ENCODE measurements at regions not wholly inside any gene's neighbourhood (a gene's known extent, or its start where the extent isn't known, plus 50 kb on each side); places are given as distances from the start of the nearest gene placed in this dataset.

- in situ Hi-C loops (cut with MboI; ENCODE audit: low sequenced_read_pairs, unreplicated experiment), result no loop called here
- no peak for TF ChIP-seq CTCF (IDR thresholded peaks at IDR 0.05; ENCODE audit: borderline replicate concordance, control extremely low read depth, extremely low read depth, insufficient read depth, missing control alignments)
- DNase-seq (ENCODE audit: low spot score), result no peak
Observed at GRCh38 chr3:55161231-55161630, 233.4 kb upstream of the LRTM1 start.

GRCh38 chr3:55160241-55160983 lies 232.6 kb upstream of the LRTM1 start:
- no peak for DNase-seq (ENCODE audit: low spot score)
- no peak for TF ChIP-seq CTCF (IDR thresholded peaks at IDR 0.05; ENCODE audit: borderline replicate concordance, control extremely low read depth, extremely low read depth, insufficient read depth, missing control alignments)
- in situ Hi-C loops (cut with MboI; ENCODE audit: low sequenced_read_pairs, unreplicated experiment), result no loop called here

GRCh38 chr3:55159711-55160110 lies 231.9 kb upstream of the LRTM1 start:
- TF ChIP-seq CTCF (IDR thresholded peaks at IDR 0.05; ENCODE audit: borderline replicate concordance, control extremely low read depth, extremely low read depth, insufficient read depth, missing control alignments), result no peak
- DNase-seq (ENCODE audit: low spot score), result no peak
- in situ Hi-C loops (cut with MboI; ENCODE audit: low sequenced_read_pairs, unreplicated experiment), result no loop called here

GRCh38 chr3:55159016-55159415 lies 231.2 kb upstream of the LRTM1 start:
- no peak for DNase-seq (ENCODE audit: low spot score)
- in situ Hi-C loops (cut with MboI; ENCODE audit: low sequenced_read_pairs, unreplicated experiment), result no loop called here
- no peak for TF ChIP-seq CTCF (IDR thresholded peaks at IDR 0.05; ENCODE audit: borderline replicate concordance, control extremely low read depth, extremely low read depth, insufficient read depth, missing control alignments)

GRCh38 chr3:55158345-55158744 lies 230.5 kb upstream of the LRTM1 start:
- in situ Hi-C loops (cut with MboI; ENCODE audit: low sequenced_read_pairs, unreplicated experiment), result no loop called here
- no peak for DNase-seq (ENCODE audit: low spot score)
- no peak for TF ChIP-seq CTCF (IDR thresholded peaks at IDR 0.05; ENCODE audit: borderline replicate concordance, control extremely low read depth, extremely low read depth, insufficient read depth, missing control alignments)

- DNase-seq (ENCODE audit: low spot score), result no peak
- no peak for TF ChIP-seq CTCF (IDR thresholded peaks at IDR 0.05; ENCODE audit: borderline replicate concordance, control extremely low read depth, extremely low read depth, insufficient read depth, missing control alignments)
- in situ Hi-C loops (cut with MboI; ENCODE audit: low sequenced_read_pairs, unreplicated experiment), result no loop called here
Observed at GRCh38 chr3:55157731-55158130, 229.9 kb upstream of the LRTM1 start.

Data from GM13976 (cell line).